Right lobe of liver (tissue), 4 donors: ENCODE measurements at regions not wholly inside any gene's neighbourhood (a gene's known extent, or its start where the extent isn't known, plus 50 kb on each side); places are given as distances from the start of the nearest gene placed in this dataset.

ENCODE experiments used
- CTCF ChIP-seq, 4 donors: fragments of 200-600 bp in 3 of 4; fragments of 450-650 bp in 1 of 4; IDR thresholded peaks; one replicate each; pipeline versions ENCODE4 v1.5.1 to v1.8.0; 2016 to 2022; ENCODE audit warnings: antibody characterized with exemption in 4 of 4, mild to moderate bottlenecking in 2 of 4
- POLR2A ChIP-seq: fragments of 450-650 bp; IDR thresholded peaks from one replicate; pipeline ENCODE4 v1.6.1; 2017; ENCODE audit warnings: antibody characterized with exemption, mild to moderate bottlenecking
- donor health status: DM: no; HTN: no; CAD: no.
- donor health status: DM: no; HTN: no; CAD: no.
- donor health status: DM: no; HTN: yes; CAD: no.

- TF ChIP-seq CTCF (IDR thresholded peaks at IDR 0.05): no peak
- no peak for TF ChIP-seq POLR2A
Measured at GRCh38 chr16:85326113-85326793, 214.0 kb upstream of the CIBAR2 start.
